DMS 273 treated with DMSO at 0.1 percent for 48 hours (cell line): ENCODE measurements at regions not wholly inside any gene's neighbourhood (a gene's known extent, or its start where the extent isn't known, plus 50 kb on each side); places are given as distances from the start of the nearest gene placed in this dataset.
"Not testable (repeated sequence)": the region's sequence is repeated elsewhere in the genome, so short reads cannot be mapped to it uniquely, and the experiment has no call there.

Experiments
- DNase-seq: peaks from one replicate; lab custom pipeline; 2025; lab: John Stamatoyannopoulos, UW

DNA sequence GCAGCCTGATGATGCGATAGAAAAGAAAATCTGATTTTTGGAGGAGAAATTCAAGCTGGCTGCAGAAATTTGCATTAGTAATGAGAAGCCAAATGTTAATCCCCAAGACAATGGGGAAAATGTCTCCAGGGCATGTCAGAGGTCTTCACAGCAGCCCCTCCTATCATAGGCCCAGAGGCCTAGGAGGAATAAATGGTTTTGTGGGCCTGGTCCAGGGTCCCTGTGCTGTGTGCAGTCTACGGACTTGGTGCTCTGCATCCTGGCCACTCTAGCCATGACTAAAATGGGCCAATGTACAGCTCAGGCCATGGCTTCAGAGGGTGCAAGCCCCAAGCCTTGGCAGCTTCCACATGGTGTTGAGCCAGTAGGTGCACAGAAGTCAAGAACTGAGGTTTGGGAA, 303.8 kb upstream of the SEMA3C start:
- not testable (repeated sequence) for DNase-seq

DNA sequence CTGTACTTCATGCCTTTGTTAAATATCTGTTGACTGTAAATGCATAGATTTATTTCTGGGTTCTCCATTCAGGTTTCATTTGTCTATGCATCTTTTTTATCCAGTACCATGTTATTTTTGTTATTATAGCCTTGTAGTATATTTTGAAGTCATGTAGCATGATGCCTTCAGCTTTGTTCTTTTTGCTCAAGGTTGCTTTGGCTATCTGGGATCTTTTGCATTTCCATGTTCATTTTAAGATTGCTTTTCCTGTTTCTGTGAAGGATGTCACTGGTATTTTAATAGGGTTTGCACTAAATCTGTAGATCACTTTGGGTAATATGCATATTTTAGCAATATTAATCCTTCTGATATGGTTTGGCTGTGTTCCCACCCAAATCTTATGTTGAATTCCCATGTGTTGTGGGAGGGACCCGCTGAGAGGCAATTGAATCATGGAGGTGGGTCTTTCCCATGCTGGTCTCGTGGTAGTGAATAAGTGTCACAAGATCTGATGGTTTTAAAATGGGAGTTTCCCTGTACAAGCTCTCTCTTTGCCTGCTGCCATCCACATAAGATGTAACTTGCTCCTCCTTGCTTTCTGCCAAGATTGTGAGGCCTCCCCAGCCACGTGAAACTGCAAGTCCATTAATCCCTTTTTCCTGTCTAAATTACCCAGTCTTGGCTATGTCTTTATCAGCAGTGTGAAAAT, 302.8 kb upstream of the SEMA3C start:
- no peak for DNase-seq

DNA sequence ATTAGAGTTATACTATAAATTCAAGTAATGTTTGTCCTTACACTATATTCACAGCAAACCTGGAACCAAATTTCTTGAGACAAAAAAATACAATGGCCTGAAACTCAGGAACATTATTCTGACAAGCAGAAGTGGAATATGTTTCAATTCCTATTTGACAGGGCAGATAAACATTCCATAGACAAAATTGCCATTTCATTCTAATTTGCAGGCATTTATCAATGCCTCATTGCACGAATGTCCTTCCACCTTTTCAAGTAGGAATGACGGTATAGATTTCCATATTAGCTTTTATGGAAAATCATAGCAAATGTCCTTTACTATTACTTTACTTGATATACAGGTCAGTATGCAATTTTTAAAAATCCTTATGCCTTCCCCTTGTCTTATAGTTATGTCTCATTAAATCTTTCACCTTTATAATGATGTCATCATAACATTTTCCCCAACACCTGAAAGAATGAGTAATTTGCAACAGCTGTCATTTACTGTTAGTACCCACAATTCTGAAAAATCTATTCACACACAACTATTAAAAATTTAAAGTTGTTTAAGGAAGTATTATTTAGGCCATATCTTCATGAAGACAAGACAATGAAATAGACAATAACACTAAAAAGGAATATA, 299.7 kb upstream of the SEMA3C start:
- no peak for DNase-seq

DNA sequence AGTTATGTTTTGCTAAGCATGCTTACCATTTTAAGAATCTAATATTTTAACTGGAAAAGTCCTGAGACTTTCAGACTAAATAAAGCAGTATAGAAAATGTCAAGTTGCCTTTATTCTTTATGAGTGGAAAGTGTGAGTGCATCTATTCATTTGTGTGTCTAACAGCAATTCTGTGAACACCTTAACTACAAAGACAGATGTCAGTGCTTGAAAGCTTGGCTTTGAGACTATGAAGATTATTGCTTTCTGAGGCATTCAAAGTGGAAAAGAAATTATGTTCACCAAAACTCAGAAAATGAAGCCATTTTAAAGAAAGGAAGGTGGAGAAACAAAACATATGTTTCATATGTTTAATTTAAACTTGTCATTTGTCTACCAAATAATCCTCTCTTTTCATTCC, 294.5 kb upstream of the SEMA3C start:
- DNase-seq = no peak

DNA sequence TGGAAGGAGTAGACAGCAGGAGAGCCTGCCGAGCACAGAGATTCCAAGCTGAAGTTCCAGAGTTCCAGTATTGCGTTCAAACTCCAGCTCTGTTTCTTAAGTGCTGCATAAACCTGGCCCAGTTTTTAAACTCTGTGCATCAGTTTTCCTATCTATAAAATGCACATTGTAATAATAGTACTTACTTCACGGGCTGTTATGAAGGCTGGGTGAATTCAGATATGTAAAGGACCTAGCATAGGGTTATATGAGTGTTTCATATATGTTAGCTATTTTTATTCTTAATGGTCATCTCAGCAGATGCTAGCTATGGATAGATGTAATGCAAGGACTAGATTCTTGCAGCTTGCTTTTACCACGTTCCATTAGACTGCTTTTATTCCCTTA, 293.1 kb upstream of the SEMA3C start:
- DNase-seq = no peak

DNA sequence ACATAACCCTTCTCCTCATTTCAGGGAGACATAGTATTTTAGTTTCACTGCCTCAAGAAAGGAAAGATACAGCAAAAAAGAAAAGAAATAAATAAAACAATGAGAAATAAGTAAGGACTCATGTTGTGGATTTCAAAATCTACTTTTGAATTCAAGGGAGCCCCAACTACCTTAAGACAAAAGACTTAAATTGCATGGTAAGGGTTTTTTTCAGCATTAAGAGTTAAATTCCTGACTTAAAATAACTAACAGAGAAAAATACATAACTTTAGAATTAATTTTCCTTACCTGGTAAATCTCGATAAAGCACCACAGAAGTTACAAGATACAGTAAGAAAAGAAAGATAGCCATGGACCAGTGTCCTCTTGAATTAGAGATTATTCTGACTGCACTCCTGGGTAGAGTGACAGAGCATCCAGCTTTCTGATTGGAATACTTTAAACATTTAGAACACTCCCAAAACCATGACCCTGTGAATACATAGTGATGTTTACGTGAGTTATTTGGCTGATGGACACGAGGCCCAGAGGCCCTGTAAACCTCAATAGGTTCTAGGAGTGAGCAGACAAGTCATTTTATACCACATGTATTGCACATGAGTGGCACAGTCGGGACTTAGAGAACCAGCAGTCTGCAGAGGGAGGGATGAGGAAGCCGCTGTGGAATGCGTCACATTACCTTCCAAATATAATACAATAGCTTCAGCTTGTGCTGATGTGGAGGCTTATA, 292.5 kb upstream of the SEMA3C start:
- DNase-seq = no peak

DNA sequence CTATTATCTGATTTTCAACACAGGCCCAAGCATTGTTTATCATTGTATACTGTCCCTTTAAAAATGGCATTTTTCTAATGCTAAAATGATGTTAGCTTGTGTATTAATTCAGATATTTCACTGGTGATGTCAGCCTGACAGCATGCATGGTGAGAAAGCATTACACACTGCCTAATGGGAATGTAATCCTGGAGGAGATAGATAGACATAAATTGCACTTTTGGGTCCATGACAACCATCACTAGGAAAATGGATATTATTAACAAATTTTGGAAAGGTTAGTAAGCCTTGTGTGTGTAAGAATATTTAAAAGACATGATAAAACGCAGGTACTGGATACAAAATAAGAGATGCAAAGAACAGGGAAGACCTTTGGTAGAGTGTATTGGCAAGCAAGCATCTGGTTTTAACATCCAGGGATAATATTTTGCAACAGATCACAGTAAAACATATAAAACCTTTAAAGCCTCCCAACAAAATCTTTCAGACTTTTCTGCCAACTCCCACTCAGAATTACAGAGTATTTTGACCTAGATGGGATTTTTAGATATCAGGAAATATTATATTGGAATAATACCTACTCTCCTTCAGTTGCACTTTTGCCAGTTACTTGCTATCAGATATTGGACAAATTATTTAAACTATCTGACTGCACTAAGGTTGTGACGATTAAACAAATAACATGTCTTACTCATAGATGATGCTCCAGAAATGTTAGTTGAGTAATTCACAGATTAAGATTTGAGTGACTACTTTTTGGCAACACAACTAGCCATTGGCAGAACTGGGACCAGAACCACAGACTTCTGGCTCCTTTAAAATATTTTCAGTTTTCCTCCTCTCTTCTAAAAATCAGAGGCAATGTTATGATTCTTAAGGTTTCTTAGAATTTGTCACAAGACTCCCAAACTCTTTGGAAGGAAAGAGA, 291.6 kb upstream of the SEMA3C start:
- no peak for DNase-seq

DNA sequence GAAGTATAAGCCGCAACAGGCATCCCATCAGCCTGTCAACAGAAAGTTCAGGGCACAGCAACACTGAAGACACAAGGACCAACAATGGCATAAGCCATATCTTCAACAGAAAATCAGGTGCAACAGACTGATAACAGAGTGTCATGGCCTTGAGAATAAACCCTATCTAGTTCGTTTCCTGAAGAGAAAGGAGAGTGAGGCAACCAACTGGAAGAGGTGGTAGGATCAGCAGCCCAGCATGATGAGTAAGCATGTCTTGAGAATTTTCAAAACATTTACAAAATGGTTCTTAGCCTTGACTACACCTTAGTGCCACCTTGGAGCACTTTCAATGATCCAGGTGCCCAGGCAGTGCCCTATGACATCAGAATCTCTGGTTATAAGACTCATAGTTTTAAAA, 290.2 kb upstream of the SEMA3C start:
- no peak for DNase-seq

DNA sequence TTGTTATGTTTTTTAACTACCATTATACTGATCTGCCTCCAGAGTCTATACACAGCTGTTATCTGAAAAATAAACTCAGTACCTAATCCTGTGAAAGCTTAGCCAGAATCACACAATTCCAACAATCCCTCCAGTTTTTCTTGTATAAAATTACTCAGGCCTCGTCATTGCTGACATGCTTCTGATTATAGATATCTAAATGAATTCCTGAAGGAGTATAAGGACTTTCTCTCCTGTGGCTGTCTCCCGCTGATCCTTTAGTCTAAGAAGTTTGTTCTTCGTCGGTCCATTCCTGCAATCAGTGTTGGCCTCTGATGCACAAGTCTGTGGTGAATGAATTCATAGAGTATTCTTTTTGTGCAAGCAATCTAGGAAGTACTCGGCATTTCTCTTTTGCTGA, 288.9 kb upstream of the SEMA3C start:
- DNase-seq = no peak

DNA sequence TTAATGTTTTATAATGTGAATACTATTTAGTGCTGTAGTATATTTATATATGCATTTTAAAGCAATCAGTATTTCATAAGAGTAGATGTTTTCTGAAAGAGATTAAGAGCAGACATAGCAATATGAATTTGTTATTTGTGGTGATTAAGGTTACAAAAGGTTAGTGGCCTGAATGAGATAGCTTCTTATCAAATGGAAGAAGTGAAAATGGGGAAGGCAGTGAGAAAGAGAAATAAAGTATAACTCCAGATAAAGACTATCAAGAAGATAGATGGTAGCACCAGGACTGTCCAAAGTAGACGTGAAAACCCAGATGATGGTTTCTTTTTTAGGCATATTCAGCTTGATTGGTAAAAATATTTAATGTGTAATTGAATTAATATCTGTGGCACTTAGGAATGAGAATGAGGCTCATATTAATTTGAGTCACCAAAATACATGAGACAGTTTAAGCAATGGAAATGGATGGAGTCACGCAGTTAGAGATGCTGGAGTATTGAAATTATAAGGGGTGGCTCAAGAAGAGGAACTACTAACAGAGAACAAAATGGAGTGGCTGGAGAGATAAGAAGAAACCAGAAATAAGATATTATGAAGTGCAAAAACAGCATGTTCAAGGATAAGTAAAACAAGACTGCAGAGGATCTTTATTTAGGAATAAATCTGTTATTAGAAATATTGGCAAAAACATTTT, 288.0 kb upstream of the SEMA3C start:
- DNase-seq = no peak

DNA sequence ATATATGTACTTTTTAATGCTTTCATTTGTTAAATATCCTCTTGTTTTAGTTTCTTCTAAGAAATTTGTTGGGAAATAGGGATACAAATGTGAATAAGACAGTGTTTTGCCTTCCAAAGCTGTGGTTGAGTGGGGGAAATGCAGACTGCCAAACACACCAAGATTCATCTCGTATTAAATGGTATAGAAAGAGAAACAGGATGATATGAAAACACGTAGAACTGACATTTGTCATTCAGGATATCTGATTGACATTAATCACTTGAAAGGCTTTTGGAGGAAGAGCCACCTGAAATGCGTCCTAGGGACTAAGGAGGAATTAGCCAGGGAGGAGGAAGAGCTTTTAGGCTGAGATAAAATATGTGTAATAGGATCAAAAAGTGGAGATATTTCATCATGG, 287.4 kb upstream of the SEMA3C start:
- no peak for DNase-seq

DNA sequence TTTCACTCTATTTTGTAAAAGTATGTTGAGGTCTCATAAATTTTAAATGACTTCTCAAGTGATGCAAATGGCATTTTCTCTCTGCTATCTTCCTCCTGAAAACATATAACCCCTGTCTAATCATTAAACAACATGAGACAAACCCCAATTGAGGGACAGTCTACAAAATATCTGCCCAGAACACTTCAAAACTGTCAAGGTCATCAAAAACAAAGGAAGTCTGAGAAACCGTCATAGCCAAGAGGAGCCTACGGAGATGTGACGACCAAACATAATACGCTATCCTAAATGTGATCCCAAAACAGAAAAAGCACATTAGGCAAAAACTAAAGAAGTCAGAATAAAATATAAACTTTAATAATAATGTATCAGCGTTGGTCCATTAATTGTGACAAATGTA, 282.3 kb upstream of the SEMA3C start:
- DNase-seq = no peak

DNA sequence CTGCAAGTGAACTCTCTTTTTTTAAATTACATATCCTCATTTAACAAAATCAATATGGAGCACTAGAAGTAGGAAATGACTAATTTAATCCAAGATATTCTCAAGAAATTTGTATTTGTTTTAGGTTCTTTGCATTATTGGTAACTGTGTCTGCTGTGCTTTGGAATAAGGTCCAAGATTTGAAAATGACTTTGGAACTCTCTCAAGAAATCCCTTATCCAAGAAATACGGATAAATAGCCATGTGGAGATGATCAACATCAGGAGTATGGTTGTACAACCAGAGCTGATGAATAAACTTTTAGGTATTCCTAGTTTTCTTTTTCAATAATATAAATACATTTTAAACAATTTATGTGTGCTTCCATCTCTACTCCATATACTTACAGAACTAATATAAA, 279.9 kb upstream of the SEMA3C start:
- no peak for DNase-seq

DNA sequence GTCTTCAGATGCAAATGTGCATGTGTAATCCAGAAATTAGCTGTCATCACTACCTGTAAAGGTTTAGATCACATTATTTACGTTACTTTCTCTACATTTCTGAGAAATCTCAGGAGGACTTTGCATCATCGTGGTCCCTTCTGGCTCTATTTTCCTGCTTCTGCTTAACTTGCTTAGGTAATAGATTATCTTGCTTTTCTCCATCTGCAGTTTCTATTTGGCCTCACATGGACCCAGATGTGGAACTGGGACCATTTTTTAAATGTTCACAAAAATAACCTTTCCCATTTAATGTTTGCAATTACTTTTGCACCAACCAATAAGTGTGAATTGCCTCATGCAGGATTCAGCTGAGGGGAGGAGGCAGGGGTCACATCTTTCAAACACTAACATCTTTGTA, 278.4 kb upstream of the SEMA3C start:
- DNase-seq = no peak

DNA sequence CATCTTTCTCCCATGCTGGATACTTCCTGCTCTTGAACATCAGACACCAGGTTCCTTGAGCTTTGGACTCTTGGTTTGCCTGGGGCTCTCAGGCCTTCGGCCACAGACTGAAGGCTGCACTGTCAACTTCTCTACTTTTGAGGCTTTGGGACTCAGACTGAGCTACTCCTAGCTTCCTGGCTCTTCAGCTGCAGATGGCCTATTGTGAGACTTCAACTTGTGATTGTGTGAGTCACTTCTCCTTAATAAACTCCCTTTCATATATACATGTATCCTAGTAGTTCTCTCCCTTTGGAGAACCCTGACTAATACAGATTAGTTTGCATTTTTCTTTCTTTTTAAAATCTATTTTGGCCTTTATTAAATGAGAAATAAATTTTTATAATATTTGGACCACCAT, 276.2 kb upstream of the SEMA3C start:
- DNase-seq = no peak

DNA sequence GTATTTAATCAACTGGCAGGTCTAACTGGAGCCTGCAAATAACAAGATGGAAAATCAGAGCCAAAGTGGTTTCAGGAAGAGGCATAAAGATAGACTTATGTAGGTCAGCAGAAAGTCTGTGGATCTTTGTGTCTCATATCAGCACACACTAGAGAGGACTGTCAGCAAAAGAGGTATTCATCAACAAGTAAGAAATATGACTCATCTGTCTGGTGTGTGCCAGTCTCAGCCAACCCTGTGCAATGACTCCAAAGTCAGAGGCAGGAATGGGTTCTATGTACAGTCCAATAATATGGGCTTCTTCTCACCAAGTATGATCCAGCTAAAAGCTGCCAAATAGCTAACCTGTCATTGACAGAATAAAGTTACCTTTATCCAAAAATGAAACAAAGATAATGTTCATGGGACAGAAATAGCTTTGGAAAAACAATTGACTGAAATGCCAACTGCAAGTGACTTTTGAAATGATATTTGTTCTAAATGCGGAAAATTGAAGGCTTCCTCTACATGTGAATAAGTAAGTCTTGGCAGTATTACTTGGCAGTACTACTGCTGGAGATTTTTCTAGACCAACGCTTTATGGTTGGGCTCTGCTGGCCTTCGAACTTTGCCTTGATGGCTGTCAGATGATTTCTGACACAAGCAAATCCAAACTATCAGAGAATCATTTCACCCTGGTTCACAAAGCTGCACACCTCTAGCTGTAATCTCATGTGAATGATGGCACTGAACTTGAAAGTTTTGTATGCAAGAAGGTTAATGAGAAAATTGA, 272.3 kb upstream of the SEMA3C start:
- no peak for DNase-seq

DNA sequence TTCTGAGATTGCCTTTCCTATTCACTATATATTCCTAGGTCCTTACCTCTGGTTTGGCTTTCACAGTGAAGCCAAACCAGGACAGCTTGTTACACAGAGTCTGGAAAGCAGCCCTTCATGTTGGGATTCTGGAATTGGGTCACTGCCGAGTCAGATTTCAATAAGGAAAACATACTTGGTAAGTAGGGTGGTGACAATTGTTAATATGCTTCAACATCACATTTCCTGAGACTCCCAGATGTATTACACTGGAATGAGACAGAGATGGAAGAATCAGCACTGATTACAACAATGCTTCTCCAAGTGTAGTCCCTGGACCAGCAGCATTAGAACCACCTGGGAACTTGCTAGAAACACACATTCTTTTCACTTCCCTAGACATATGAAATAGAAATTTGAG, 268.9 kb upstream of the SEMA3C start:
- no peak for DNase-seq

DNA sequence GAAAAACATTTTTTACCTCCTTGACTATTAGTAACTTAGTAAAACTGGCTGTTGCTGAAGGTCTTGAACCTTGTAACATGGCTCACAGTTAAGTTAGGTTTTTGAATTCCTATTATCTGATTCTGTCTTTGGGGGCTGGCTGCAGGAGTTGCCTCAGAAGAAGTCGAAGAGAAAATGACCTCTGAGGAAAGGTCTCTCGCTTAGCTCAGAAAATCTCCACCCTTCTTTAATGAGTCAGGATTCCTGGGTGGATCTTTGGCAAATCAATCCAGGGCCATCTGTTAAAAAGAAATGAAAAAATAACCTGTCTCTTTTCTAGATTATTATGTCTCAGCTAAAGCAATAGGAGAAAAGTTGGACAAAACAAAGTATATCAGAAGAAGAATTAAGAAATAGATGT, 267.8 kb upstream of the SEMA3C start:
- no peak for DNase-seq

DNA sequence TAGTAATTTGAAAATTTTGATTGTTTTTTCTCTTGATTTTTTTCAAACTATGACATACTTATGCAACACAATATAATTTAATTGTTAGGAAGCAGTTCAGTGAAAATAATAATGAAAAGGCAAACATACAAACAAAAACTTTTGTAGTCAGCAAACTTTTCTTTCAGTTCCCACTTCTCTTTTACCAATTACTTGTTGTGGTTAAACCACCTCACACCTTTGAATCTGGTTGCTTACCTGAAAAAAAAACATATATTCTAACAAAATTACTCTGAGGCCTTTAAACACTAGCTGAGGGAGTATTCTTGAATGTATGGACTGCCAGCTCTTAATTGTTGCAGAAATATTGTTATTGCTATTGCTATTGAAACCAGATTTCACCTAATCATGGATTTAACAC, 266.2 kb upstream of the SEMA3C start:
- no peak for DNase-seq

DNA sequence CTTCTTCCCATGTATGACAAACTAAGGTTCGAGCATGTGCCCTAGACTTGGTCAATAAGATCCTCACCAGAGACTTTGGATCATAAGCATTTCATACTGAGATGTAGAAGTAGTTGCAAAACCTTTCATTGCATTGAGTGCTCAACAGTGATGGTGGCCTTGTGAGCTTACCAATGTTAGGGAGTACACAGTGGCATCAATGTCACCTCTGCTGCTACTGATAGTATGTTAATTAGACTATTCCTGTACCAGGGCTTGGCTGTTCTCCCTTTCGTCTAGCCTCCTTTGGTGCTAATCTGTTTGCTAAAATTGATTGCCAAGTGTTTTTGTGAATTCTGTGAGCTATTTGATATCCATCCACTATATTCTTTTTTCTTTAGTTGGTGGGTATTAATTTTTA, 264.5 kb upstream of the SEMA3C start:
- no peak for DNase-seq

DNA sequence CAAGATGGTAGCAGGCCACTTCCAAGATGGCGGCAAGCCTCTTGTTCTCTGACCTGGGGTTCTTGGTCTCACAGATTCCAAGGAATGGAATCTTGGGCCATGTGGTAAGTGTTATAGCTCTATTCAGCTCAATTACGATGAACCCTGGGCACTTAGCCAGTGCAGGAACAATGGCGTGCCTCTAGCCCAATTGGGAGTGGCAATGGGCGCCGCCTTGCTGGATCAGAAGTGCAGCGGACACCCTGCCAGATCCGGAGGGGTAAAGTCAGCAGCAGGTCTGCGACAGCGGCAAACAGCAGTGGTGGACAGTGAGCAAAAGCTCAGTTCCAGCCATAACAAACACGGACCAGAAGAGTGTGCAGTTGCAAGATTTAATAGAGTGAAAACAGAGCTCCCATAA, 263.2 kb upstream of the SEMA3C start:
- DNase-seq = not testable (repeated sequence)
